Stimulated activated CD4-positive, alpha-beta T cell treated with anti-CD3 and anti-CD28 coated beads, Interleukin-4, amount 100 ng/mL, for 48 hours (primary cell): ENCODE measurements at regions not wholly inside any gene's neighbourhood (a gene's known extent, or its start where the extent isn't known, plus 50 kb on each side); places are given as distances from the start of the nearest gene placed in this dataset.
"Not testable (repeated sequence)": the region's sequence is repeated elsewhere in the genome, so short reads cannot be mapped to it uniquely, and the experiment has no call there.

Source experiments
- DNase-seq, 2 donors: peaks; one replicate each; pipeline ENCODE4 v3.0.0-alpha.2; 2020; ENCODE audit warnings: low read depth in 2 of 2

DNA sequence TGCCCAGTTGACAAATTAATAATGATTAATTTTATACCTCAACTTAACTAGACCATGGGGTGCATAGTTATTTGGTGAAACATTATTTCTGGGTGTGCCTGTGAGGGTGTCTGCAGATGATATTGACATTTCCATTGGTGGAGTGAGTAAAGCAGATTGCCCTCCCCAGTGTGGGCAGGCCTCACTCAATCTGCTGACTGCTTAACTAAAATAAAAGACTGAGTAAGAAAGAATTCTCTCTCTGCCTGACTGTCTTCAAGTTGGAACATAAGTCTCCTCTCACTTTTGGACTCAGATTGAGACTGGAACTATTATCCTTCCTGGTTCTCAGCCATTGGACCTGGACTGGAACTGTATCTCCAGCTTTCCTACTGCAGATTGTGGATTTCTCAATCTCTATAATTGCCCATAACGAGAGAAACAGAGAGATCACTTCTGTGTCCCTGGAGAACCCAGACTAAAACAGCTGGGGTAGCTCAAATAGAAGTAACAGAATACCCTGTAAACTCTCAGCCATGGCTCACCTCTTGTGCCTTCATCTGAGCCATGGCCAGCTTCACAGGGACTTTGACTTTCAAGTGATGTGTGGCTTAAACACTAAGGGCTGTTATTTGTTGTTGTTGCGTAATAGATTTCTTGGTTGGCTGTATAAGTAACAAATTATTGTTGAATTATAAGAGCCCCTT lies 575.3 kb upstream of the RAB6C start:
- DNase-seq: no peak

DNA sequence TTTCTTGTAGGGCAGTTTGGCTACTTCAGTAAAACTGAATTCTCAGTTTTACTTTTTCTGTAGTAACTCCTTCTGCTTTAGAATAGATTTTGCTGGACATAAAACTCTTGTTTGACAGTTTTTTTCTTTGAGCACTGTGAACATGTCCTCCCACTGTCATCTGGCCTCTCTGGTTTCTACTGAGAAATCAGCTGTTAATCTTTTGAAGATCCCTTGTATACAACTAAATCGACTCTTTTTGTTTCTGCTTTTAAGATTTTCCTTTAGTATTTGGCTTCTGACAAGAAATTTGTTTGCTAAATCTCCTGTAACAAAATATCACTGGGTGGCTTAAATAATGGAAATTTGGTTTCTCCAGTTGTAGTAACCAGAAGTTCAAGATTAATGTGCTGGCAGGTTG lies 570.9 kb upstream of the RAB6C start:
- no peak for DNase-seq

DNA sequence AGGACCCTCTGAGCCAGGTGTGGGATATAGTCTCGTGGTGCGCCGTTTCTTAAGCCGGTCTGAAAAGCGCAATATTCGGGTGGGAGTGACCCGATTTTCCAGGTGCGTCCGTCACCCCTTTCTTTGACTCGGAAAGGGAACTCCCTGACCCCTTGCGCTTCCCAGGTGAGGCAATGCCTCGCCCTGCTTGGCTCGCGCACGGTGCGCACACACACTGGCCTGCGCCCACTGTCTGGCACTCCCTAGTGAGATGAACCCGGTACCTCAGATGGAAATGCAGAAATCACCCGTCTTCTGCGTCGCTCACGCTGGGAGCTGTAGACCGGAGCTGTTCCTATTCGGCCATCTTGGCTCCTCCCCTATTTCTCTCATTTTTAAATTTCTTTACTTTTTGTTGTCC lies 562.4 kb upstream of the RAB6C start:
- DNase-seq: not testable (repeated sequence)

DNA sequence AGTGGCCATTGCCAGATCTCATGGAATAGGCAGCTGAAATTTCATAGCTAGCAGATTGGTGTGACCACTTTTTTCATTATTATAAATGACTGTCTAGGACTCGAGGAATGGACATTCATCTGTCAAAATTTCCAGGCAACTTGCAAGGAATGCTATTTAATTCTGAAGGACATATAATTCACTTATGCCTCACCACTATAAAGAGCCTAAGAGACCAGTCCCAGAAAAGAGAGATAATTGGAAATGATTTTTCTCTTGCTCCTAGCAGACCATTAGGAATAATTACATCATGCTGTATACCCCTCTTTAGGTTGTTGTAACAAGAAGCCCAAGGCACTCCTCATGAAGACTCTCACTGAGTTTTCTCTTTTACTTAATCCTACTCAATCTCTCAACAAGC lies 557.4 kb upstream of the RAB6C start:
- no peak for DNase-seq

DNA sequence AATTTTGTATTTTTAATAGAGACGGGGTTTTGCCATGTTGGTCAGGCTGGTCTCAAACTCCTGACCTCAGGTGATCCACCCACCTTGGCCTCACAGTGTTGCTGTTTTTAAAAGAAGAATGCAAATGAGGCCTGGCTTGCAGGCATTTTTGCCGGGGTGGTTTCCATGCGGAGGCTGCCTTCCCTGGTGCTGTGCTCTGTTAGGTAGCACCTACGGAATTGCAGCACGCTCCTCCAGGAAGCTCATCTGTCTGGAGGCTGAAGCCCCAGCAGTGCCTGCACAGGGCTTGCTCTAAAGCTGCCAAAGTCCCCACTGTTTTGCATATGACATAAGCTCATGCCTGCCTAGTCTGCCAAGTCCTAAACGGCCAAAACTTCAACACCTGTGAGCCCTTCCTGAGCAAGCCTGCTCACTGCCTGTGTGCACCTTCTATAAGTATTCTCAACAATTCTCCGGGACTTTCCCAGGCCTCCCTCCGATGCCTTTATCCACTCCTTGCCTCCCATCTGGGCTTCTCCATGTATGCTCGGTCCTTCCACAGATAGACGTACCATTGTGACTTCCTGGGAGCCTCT lies 551.3 kb upstream of the RAB6C start:
- no peak for DNase-seq

DNA sequence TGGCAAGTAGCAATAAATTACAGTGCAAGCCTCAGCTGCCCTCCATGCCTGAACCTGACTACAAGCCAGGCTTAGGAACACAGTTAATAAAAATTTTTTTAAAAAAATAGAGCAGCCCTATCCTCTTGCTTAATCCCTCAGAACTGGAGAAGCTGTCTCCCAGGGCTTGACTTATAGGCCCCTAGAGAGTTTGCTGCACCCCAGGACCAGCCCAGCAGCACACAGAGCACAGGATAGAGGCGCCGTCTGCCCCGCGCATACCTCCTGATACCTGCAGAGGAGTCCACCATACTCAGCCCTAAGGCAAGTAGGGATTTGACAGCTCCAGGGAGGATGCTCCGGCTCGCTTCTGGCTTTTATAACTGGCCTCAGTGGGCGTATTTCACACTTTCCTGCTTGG lies 548.6 kb upstream of the RAB6C start:
- no peak for DNase-seq

DNA sequence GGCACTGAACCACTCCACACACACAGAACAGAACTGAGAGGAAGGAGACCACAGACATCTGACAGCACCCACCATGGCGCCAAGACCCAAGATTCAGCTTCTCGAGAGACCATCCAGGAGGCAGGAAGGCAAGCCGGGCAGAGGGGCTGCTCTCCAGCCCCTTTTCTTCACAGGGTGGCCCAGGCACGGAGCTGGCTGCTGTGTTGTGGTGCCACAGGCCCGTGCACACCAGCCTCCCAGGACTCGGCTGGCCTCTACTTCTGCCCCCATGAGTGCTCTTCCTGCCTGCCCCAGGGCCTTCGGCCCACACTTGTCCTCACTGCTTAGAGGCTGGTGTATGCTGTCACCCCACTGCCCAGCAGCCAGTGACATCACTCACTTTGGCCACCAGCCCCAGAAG lies 547.6 kb upstream of the RAB6C start:
- no peak for DNase-seq

DNA sequence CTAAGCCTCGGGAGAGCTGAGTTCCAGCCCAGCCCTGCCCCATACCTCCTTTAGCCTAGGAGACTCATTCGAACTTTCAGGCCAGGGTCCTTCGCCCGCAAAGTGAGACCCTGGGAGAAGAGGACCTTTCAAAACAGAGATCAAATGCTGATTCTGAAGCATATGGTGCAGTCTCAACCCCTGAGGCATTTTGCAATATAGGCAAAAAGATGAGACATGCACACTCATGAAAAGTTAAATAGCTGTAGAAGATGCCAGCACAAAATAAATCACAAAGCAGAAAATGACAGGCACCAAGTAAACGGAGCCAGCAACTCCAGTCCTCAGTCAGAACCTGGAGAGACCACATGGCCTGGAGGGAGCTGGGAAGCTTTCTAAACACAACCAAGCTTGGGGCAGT lies 542.7 kb upstream of the RAB6C start:
- DNase-seq: no peak

DNA sequence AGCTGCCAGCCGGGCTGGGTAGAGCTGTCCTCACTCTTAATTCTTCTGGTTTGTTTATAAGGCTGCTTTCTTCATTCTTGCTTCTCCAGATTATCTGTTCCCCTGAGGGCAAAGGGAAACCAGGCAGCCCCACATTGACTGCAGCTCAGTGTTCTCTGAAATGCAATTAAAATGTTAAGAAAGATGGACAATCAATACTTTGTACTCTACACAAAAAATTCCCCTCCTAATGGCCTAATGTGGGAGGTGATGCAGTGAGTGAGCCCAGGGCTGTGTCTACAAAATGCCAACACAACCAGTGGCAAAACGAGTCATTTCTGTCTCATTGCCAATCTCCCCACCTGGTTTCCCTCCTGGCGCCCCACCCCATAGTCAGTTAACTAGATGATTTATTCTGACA lies 541.7 kb upstream of the RAB6C start:
- DNase-seq: no peak

DNA sequence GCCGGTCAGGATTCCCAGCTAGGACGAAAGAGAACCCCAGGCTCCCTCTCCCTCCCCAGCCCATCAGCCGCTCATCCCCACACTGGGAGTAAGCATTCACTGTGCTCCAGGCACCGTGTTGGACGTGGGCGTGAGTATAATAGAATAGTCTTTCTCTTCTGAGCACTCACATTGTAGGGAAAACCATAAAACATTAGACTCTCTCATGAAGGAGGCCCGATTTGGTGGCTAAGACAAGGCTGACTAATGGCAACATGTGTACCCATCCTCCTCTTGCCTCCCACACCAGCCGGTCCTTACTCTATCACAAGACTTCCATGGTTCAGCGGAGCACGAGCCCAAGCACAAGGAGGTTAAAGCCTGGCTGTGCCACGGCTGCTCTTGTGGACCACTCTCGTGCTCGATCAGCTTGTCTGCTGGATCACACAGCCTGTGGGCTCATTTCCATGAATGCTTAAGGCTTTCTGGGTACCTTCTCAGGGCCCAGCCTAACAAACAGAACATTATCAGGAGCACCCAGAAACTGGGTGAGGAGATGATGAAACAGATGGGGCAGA lies 540.9 kb upstream of the RAB6C start:
- DNase-seq: no peak

DNA sequence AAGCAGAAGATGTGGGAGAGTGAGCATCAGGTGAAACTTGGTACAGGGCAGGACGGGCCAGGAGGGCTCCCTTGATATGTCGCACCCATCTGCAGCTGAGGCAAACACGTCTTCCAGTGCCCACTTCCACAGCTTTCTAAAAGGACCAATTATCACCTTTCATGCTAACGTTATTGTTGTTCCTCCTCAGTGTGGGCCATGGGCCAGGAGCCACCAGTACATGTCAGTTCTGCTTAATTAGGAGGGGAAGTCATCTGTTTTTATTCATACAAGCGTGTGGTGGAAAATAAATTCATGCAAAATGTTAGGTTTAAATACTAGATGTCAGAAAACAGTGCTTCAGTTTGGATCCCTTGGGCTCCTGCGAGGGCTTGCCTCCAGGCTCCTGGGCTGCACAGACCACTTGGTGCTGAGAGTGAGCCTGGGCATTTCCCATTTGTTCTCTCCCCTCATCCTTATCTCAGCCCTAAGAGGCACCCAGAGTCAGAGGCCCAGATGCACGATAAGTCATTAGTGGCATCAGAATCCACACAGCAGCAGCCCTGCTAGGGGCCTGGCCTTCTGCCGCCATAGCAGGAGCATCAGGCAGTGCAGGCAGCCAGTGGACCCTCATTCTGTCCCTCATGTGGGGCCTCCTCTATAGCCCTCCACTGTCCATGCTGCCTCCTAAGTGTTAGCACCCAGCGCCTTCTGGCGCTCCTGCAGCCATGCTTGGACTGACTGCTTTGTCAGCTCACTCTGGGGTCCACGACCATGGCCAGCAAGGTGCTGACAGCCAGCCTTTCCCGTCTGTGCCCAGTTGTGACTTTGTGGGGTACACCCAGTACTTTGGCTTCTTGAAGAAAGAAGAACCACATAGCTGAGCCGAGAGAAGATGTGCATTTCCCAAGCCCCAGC lies 539.8 kb upstream of the RAB6C start:
- DNase-seq: no peak

DNA sequence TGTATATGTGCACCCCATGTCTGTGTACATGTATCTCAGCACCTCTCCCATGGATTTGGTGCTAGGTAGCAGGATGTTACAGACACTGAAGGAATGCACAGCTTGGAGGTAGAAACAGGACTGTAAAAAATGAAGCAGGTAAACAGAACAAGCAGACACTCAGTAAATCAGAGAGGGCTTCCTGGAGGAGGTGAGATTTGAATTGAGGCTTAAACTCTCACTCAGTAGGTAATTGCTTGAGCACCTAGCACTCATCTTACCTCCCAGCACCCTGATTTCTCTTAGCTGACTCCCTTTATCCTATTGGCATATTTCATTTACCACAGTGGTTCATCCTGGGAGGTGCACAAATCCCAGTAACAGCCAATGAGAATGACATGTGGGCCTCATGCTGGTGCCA lies 537.9 kb upstream of the RAB6C start:
- DNase-seq: no peak

DNA sequence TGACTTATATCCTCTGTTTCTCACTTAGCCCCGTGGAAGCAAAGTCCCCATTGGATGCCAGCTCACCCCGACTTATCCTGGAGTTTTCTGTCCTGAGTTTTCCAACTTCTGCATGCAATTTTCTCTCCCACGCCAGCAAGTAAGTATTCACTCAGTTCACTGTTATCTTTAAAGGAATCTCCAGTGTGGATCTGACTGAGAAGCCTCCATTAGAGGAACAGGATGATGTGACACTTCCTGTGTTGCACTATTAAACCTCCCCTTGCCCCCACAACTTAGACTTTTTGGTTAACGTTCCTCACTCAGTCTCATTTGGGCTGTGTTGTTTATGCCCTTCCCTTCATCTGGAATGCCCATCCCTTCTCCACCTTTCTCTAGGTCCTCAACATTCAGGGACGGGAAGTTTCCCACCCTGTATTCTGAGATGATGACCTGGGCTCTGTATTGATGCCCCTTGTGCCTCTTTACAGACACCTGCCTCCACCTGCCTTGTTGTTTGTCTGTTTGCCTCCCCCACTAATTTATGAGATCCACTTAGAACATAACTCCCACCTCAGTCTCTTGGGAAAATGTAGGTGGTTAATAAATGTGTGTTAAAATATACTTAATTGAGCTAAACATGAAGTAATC lies 536.1 kb upstream of the RAB6C start:
- no peak for DNase-seq

DNA sequence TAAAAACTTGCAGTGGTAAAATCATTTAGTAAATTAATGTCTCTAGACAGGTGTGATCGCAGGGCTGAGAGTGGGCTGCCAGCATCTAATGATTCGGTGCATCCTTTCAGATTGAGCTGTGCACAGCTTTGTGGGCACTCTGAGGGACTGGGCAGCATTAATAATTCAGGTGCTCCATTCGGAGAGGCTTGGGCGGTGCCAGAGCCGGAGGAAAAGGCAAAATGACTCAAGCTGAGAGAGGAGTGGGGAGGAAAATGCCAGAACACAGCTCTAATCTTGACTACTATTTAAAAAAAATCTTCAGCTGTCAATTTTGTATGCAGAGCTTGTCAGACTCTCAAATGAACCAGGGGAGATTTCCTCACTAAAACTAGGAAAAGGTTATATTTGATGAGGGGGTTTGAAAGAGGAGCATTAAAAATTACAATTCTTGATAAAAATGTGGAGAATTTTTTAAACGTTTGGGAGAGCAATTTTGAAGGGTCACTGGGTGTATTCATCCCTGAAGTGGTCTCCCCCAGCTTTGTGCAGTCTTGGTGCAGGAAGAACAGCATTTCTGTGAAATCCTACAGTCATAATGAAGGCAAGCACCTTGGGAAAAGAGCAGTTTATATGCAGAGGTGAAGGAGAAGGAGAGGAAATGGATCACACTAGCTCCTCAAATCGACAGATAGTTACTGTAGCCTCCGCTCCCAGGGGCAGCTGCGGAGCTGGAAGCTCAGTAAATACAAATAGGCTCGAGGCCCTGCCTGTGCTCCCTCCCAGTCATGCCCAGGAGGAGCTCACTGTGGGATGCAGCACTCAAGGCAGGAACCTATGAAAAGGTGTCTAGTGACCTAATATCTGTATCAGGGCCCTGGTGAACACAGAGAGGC lies 535.4 kb upstream of the RAB6C start:
- DNase-seq: no peak

DNA sequence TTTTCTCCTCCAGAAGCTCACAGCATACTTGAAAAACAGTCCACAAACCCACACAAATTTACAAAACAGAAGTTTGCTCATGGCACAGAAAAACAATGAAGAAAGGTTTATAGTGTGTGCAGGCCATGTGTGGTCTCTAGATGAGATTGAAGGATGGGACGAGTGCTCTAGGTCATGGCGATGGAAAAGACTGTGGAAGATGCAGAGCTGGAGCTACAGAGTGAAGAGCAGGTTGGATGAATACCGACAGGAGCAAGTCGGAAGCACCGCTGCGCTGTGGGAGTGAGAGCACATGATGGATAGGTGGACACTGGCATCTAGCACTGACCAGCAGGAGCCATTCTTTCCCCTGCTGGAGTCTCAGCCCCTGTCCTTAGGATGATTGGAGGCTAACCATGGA lies 534.7 kb upstream of the RAB6C start:
- DNase-seq: no peak

DNA sequence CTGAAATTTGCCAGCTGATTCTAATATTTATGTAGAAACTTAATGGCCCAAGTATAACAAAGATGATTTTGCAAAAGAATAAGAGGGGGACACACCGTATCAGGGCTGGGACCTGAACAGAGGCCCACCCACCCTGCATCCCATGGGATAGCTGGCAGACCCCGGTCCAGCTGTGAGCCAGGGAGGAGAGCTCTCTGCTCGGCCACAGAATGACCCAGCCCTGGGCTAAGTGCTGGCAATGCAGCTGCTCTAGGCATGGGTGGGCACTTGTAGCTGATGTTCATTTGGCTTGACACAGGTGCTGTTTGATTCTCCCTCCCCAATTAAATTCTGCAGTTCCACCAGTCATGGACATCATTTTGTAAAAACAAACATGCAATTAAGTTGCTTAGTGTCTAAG lies 522.8 kb upstream of the RAB6C start:
- no peak for DNase-seq

DNA sequence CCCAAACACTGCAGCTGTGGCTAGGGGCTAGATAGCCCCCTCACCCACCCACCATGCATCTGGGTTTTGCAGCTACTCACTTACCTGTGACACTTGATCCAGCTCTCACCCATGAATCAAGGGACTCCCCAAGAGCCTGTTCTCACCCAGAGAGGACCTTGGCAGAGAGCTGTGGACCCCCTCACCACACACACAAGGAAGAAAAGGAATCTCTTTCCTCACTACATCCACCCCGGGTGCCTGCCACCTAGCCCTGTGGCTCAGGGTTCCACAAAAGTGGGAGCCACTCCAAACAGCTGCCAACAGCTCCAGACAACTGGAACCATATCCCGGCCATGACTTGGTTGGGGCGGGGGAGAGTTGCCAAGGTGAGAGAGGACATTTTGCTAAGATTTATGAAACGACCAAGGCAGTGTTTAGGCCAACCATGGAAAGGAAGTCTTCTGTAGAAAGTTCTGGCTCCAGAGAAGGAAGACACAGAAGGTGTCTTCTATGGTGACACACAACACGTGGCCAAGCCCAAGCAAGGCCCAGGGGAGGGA lies 522.1 kb upstream of the RAB6C start:
- no peak for DNase-seq

DNA sequence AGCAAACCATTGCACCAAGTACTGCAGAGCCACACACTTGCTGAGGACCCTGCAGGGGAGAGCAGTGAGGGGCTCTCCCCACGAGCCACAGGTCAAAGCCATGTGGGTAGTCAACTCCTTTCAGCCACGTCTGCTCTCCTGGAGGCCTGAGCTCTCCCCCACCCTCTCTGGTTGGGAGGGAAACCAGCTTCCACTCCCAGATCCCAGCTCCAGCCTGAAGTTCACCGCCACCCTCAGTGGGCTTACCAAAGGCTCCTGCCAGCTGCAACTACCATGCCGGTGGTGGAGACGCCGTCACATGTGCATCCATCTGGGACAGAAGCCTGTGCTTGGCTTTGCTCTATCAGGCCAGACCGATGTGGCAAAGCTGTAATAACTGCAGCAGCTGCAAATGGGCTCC lies 521.5 kb upstream of the RAB6C start:
- no peak for DNase-seq

DNA sequence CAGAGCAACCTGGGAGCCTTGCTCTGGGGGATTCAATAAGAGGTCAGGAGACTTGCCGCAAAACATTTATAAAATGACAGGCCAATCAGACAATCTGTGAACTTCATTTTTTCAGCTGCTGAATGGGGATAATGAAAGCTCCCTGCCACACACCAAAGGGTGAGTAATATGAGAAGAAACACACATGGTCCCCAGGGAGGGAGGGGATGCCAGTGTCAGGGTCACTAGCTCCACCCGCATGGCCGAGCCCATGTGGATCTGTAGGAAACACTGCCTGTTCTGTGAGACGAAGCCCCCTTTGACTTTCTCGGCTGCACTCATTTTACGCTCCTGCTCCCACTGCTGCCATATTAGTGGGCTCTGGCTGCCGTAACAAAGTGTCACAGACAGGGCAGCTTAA lies 521.0 kb upstream of the RAB6C start:
- no peak for DNase-seq

DNA sequence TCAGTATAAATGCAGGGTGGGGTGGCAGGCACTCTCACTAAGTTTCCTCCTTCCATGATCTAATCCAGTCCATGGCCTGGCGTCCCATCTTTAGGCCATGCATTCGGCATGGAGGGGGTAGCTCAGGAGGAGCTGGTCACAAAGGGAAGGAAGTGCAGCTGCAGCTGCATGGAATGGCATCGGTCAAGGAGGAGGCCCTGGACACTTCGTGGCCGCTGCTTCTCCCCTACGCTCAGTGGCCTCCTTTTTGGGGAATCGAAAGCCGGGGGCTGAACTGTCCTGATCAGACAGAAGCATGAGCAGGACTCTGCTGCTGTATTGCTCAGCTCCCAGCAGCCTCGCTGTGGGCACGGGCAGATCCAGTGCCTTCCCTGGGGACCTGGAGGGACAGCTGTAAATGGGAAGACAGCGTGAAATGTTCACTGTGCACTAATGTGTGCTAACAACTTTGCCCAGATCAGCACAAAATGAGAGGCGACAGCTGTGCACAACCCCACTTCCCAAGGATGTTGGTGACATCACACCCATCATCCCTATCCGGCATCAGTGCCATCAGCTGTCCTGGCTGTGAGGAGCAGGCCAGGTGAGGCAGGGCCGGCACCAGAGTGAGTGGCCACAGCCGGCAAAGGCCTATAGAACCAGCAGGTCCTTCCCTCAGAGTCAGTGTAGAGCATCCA lies 520.1 kb upstream of the RAB6C start:
- no peak for DNase-seq
